ENCODE measurements at regions not wholly inside any gene's neighbourhood (a gene's known extent, or its start where the extent isn't known, plus 50 kb on each side); places are given as distances from the start of the nearest gene placed in this dataset.

DNA sequence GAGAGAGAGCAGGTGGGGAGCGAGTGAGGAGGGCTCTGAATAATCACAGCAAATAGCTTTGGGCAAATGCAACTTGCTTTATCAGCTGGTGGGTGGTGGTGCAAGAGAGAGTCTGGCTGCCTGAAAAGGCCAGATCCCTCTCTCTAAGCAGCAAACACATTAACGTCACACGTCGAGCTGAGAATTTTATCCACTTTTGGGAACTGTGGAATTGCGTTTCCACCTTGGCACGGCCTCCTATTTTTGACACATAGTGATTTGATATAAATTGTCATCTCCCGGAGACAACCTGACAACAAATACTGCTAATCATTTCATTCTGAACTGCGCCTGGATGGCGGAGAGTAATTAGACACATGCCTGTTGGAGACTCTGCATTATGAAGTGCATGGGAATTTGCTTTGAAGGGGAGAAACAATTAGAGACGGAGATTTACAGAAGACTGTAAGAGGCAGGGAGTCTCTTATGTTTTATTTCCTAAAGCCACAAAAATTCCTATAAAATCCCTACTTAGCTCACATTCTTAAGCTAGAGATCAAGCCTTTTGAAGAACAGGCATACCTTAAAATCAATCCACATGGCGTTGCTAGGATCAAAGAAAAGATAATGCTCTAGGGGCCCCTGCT lies 634.1 kb downstream of the TDRD15 start:
- TF ChIP-seq CTCF (IDR thresholded peaks at IDR 0.05; ENCODE audit: low read depth, low read length), result no peak
- no peak overlapping the region for H3K4me3 ChIP-seq (replicated peaks in 1 of 2; ENCODE audit: low read depth in 2 of 2, low read length in 2 of 2)
- no peak for DNase-seq (ENCODE audit: low read depth in 2 of 2)

DNA sequence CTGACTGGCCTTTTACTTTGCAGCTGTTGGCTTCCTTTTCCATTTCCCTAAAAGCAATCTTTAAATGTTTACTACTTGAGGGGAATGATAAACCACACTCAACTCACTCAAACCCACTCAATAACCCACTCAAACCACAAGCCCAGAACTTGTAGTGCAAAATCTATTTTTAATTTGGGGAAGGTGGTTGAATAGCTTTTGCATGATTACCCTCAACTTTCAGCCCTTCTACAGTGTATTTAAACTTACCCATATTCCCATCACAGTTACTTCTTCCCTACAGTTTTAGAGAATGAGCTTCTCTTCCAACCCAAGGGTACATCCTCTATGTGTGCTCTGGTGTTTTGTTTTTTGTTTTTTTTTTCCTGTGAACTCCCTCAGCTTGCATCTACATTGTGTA lies 636.1 kb downstream of the TDRD15 start:
- no peak overlapping the region for H3K4me3 ChIP-seq (replicated peaks in 1 of 2; ENCODE audit: low read depth in 2 of 2, low read length in 2 of 2)
- TF ChIP-seq CTCF (IDR thresholded peaks at IDR 0.05; ENCODE audit: low read depth, low read length), result no peak
- DNase-seq (ENCODE audit: low read depth in 2 of 2), result no peak

DNA sequence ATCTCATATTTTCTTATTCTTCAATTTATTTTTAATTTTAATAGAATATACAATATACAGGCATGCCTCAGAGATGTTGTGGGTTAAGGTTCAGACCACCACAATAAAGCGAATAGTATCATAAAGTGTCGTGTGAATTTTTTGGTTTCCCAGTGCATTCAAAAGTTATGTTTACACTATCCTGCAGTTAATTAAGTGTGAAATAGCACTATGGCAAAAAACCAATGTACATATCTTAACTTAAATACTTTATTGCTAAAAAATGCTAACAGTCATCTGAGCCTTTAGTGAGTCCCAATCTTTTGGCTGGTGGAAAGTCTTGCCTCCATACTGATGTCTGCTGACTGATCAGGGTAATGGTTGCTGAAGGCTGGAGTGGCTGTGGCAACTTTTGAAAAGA lies 637.6 kb downstream of the TDRD15 start:
- no peak overlapping the region for H3K4me3 ChIP-seq (replicated peaks in 1 of 2; ENCODE audit: low read depth in 2 of 2, low read length in 2 of 2)
- no peak for TF ChIP-seq CTCF (IDR thresholded peaks at IDR 0.05; ENCODE audit: low read depth, low read length)
- no peak for DNase-seq (ENCODE audit: low read depth in 2 of 2)

- H3K4me3 ChIP-seq (replicated peaks in 1 of 2; ENCODE audit: low read depth in 2 of 2, low read length in 2 of 2), result no peak overlapping the region
- no peak for TF ChIP-seq CTCF (IDR thresholded peaks at IDR 0.05; ENCODE audit: low read depth, low read length)
- DNase-seq (ENCODE audit: low read depth in 2 of 2), result no peak
These were observed 639.7 kb downstream of the TDRD15 start for GRCh38 chr2:21763501-21763900.

DNA sequence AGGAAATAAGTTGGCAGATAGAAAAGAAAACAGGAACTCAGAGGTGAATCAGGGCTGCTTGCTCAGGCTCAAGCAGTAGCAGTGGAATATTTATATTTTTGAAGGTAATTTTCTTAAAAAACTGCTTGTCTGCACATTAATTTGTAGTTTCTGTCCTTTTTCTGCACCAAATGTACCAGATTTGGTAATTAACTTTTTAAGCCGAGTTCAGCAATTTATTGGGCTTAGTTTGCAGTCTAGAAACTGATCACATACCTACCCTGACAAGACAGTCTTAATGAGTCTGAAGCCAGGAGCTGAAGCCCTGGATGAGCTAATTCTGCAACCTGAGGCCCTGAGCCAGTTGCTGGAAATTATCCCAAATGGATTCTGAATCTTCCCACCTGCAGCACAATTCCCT lies 647.0 kb downstream of the TDRD15 start:
- no peak overlapping the region for H3K4me3 ChIP-seq (replicated peaks in 1 of 2; ENCODE audit: low read depth in 2 of 2, low read length in 2 of 2)
- no peak for TF ChIP-seq CTCF (IDR thresholded peaks at IDR 0.05; ENCODE audit: low read depth, low read length)
- DNase-seq (ENCODE audit: low read depth in 2 of 2), result no peak

DNA sequence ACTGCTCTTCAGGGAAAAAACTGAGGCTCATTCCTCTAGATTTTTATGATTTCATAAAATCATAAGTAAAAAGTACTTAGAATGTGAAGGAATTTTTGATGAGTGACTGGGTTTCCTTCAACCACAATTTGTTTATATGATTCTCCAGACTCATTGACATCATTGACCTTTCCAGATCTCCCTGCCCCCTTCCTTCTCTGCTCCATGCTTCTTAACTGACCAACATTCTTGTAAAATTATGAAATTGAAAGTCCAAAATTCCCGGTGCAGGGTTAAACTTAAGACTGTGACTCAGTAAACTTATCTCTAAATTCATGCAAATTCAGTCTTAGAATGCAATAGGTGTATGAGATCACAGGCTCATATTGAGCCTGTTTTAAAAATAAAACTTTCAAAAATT lies 648.9 kb downstream of the TDRD15 start:
- no peak overlapping the region for H3K4me3 ChIP-seq (replicated peaks in 1 of 2; ENCODE audit: low read depth in 2 of 2, low read length in 2 of 2)
- TF ChIP-seq CTCF (IDR thresholded peaks at IDR 0.05; ENCODE audit: low read depth, low read length), result no peak
- DNase-seq (ENCODE audit: low read depth in 2 of 2), result peak; percentile 2 to 83

DNA sequence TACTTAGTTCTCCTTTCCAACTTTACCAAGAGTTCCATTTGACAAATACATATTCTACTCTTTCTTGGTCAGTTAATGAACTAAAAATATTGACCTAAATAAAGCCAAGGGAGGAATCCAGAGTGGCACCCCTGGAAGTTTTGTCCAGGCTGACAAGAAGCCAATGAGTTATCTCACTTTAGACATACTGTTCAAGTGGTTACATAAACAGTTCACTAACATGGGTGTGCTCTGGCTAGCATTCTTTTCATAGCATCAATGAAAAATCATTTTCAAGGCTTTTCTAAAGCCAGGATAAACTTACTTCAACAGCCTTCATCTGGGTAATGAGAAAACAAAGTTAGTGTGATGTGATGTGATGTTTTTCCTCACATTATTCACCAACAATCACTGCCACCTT lies 649.4 kb downstream of the TDRD15 start:
- peak in 1 of 2 donors; percentile 46 for DNase-seq (ENCODE audit: low read depth in 2 of 2)
- no peak for TF ChIP-seq CTCF (IDR thresholded peaks at IDR 0.05; ENCODE audit: low read depth, low read length)

More for the DNA sequence above, 649.4 kb downstream of the TDRD15 start:
- H3K4me3 ChIP-seq (replicated peaks in 1 of 2; ENCODE audit: low read depth in 2 of 2, low read length in 2 of 2), result no peak overlapping the region

All from cardiac fibroblast (primary cell).